Bronchial epithelial cell (primary cell): ENCODE measurements at regions not wholly inside any gene's neighbourhood (a gene's known extent, or its start where the extent isn't known, plus 50 kb on each side); places are given as distances from the start of the nearest gene placed in this dataset.
"Not testable (repeated sequence)": the region's sequence is repeated elsewhere in the genome, so short reads cannot be mapped to it uniquely, and the experiment has no call there.

Experiments used
- DNase-seq: peaks from one replicate; pipeline ENCODE4 v3.0.0-alpha.2; 2010; ENCODE audit warnings: low read depth
- FAIRE-seq: peaks from 2 replicates; lab custom pipeline; 2011; peaks lifted over from hg19 to GRCh38; lab: Jason Lieb, UNC
- H3K27me3 ChIP-seq: 2 replicates; pipeline ENCODE4 v1.5.1; 2011; ENCODE audit warnings: low read length; ENCODE audit not compliant: control insufficient read depth, insufficient read depth
- H3K36me3 ChIP-seq: 2 replicates; pipeline ENCODE4 v1.5.1; 2011; ENCODE audit warnings: low read length; ENCODE audit not compliant: control insufficient read depth, insufficient read depth
- H3K4me3 ChIP-seq: 2 replicates; pipeline ENCODE4 v1.5.1; 2011; ENCODE audit warnings: mild to moderate bottlenecking, low read depth, low read length, control low read depth
- CTCF ChIP-seq: IDR thresholded peaks from 2 replicates; pipeline ENCODE4 v1.5.1; 2011; ENCODE audit warnings: mild to moderate bottlenecking, moderate library complexity, low read length, control low read depth, inconsistent platforms; ENCODE audit not compliant: insufficient read depth, severe bottlenecking

GRCh38 chr2:195437521-195437920 lies 219.5 kb upstream of the SLC39A10 start:
- H3K4me3 ChIP-seq = no peak overlapping the region
- DNase-seq = no peak
- TF ChIP-seq CTCF = no peak
- no peaks in the 10 kb centered on the region for H3K36me3 ChIP-seq
- FAIRE-seq = no peak
- H3K27me3 ChIP-seq = no peaks in the 10 kb centered on the region

DNA sequence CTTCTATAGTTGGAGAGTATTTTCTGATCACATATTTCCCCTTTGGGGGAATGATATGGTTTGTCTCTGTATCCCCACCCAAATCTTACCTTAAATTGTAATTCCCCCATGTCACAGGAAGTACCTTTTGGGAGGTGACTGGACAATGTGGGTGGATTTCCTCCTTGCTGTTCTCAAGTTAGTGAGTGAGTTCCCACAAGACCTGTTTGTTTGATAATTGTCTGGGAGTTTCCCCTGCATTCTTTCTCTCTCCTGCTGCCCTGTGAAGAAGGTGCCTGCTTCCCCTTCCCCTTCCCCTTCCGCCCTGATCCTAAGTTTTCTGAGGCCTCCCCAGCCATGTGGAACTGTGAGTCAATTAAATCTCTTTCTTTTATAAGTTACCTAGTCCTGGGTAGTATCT lies 222.7 kb upstream of the SLC39A10 start:
- no peak for TF ChIP-seq CTCF
- Histone ChIP-seq H3K36me3 (no peaks in the 10 kb centered on the region), H3K27me3 (no peaks in the 10 kb centered on the region), H3K4me3 (no peak overlapping the region)
- no peak for FAIRE-seq
- DNase-seq = peak; percentile 40

DNA sequence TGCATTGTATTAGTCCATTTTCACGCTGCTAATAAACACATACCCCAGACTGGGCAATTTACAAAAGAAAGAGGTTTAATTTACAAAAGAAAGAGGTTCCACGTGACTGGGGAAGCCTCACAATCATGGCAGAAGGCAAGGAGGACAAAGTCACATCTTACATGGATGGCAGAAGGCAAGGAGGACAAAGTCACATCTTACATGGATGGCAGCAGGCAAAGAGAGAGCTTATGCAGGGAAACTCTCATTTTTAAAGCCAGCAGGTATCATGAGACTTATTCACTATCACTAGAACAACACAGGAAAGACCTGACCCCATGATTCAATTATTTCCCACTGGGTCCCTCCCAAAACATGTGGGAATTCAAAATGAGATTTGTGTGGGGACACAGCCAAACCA lies 223.3 kb upstream of the SLC39A10 start:
- DNase-seq, H3K27me3 ChIP-seq, FAIRE-seq, H3K4me3 ChIP-seq, H3K36me3 ChIP-seq: not testable (repeated sequence)

- no peak for TF ChIP-seq CTCF
- DNase-seq (no peak), FAIRE-seq (no peak)
- H3K36me3 ChIP-seq = no peaks in the 10 kb centered on the region
- H3K4me3 ChIP-seq = no peak overlapping the region
- no peaks in the 10 kb centered on the region for H3K27me3 ChIP-seq
Observed at GRCh38 chr2:195428673-195429072, 228.4 kb upstream of the SLC39A10 start.

- H3K27me3 ChIP-seq = no peaks in the 10 kb centered on the region
- H3K4me3 ChIP-seq = no peak overlapping the region
- DNase-seq = no peak
- TF ChIP-seq CTCF = no peak
- H3K36me3 ChIP-seq = no peaks in the 10 kb centered on the region
- FAIRE-seq = no peak
Observed at GRCh38 chr2:195425328-195425727, 231.7 kb upstream of the SLC39A10 start.

DNA sequence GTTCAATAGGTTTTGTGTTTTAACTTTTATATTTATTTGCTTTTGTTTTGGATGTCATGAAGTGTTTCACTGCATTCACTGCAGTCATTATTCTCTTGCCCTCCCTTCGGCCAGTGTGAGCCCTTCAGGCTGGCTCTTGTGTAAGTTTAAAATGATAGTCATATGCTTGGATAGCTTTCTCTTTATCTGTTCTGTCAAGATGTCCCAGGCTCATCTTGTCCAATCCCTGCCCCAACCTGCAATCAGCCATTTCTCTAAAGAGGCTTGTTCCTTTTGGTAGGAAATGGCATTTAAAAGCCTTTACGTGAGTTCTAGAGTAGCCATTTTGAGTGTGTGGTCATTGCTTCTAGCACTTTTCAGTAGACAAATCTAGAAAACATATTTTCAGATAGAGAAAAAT lies 238.0 kb upstream of the SLC39A10 start:
- Histone ChIP-seq H3K4me3 (no peak overlapping the region), H3K27me3 (no peaks in the 10 kb centered on the region), H3K36me3 (no peaks in the 10 kb centered on the region)
- no peak for FAIRE-seq
- no peak for DNase-seq
- no peak for TF ChIP-seq CTCF
